Gastrocnemius medialis (tissue), 4 donors: ENCODE measurements at regions not wholly inside any gene's neighbourhood (a gene's known extent, or its start where the extent isn't known, plus 50 kb on each side); places are given as distances from the start of the nearest gene placed in this dataset.

ENCODE experiments used
- ATAC-seq, 2 donors: fragments of 150-250 bp; one replicate each; pipeline ENCODE4 v1.9.1; 2016
- DNase-seq, 2 donors: peaks; one replicate each; pipeline ENCODE4 v3.0.0-alpha.2; 2019
- H3K27ac ChIP-seq, 4 donors: fragments of 200-600 bp; sonication (generic); 1 replicate in 1 of 4; 2 replicates in 3 of 4; pipeline ENCODE4 v1.5.1; 2016 to 2018; ENCODE audit warnings: mild to moderate bottlenecking in 2 of 4, moderate library complexity in 1 of 4
- H3K27me3 ChIP-seq, 3 donors: fragments of 200-600 bp; sonication (generic) in 2 of 3; 1 replicate in 1 of 3; 2 replicates in 2 of 3; pipeline versions ENCODE4 v1.5.1 to v1.6.0; 2016 to 2019; ENCODE audit warnings: mild to moderate bottlenecking in 1 of 3, moderate library complexity in 1 of 3
- H3K36me3 ChIP-seq, 2 donors: fragments of 200-600 bp; sonication (generic) in 1 of 2; one replicate each; pipeline ENCODE4 v1.5.1; 2017 to 2018
- H3K4me1 ChIP-seq, 2 donors: fragments of 200-600 bp; sonication (generic) in 1 of 2; one replicate each; pipeline ENCODE4 v1.5.1; 2016 to 2017; ENCODE audit warnings: mild to moderate bottlenecking in 2 of 2
- H3K4me3 ChIP-seq, 4 donors: fragments of 200-600 bp; sonication (generic) in 3 of 4; 1 replicate in 1 of 4; 2 replicates in 3 of 4; pipeline ENCODE4 v1.5.1; 2016 to 2019; ENCODE audit warnings: mild to moderate bottlenecking in 2 of 4
- H3K9me3 ChIP-seq, 3 donors: fragments of 200-600 bp; sonication (generic) in 2 of 3; 1 replicate in 1 of 3; 2 replicates in 2 of 3; pipeline ENCODE4 v1.5.1; 2016 to 2019
- POLR2A ChIP-seq, 2 donors: fragments of 450-650 bp; IDR thresholded peaks; one replicate each; pipeline ENCODE4 v1.6.1; 2017; ENCODE audit warnings: antibody characterized with exemption in 2 of 2, mild to moderate bottlenecking in 2 of 2, moderate library complexity in 2 of 2
- in situ Hi-C, 4 donors: fragments of 200-750 bp; cut with MboI; loops; one replicate each; pipeline versions ENCODE4 v1.15.0 to v1.8.0; 2017; ENCODE audit warnings: low sequenced_read_pairs in 4 of 4
- intact Hi-C: fragments of 100-400 bp; cut with DNase I; formaldehyde crosslinking; loops from one replicate; pipeline ENCODE4 v1.15.1; 2023; ENCODE audit warnings: low total_unique reads
- TF ChIP-seq, protein P1 (sequence below), 5 experiments: fragments of 450-650 bp in 3 of 5; fragments of 200-600 bp in 2 of 5; sonication (generic) in 2 of 5; IDR thresholded peaks in 4 of 5; conservative IDR thresholded peaks in 1 of 5; 1 replicate in 4 of 5; 2 replicates in 1 of 5; pipeline ENCODE4 v1.5.1; 2016 to 2019; ENCODE audit warnings: antibody characterized with exemption in 5 of 5, mild to moderate bottlenecking in 3 of 5, moderate library complexity in 3 of 5

- H3K27ac ChIP-seq, result no peak overlapping the region
- no peaks in the 10 kb centered on the region for H3K9me3 ChIP-seq
- intact Hi-C loops (loop anchor here (10.0 kb wide), 1 partner anchor 107 kb away; no protein-coding TSS in a partner anchor), in situ Hi-C loops (no loop called here)
- no peak overlapping the region for H3K4me3 ChIP-seq
- DNase-seq (no peak), ATAC-seq (no peak)
- no peak for TF ChIP-seq POLR2A (IDR thresholded peaks at IDR 0.05)
- TF ChIP-seq, protein P1, sequence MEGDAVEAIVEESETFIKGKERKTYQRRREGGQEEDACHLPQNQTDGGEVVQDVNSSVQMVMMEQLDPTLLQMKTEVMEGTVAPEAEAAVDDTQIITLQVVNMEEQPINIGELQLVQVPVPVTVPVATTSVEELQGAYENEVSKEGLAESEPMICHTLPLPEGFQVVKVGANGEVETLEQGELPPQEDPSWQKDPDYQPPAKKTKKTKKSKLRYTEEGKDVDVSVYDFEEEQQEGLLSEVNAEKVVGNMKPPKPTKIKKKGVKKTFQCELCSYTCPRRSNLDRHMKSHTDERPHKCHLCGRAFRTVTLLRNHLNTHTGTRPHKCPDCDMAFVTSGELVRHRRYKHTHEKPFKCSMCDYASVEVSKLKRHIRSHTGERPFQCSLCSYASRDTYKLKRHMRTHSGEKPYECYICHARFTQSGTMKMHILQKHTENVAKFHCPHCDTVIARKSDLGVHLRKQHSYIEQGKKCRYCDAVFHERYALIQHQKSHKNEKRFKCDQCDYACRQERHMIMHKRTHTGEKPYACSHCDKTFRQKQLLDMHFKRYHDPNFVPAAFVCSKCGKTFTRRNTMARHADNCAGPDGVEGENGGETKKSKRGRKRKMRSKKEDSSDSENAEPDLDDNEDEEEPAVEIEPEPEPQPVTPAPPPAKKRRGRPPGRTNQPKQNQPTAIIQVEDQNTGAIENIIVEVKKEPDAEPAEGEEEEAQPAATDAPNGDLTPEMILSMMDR (IDR thresholded peaks at IDR 0.05 in 4 of 5, conservative IDR thresholded peaks at IDR 0.05 in 1 of 5), result no peak
- H3K36me3 ChIP-seq, result no peaks in the 10 kb centered on the region
- no peaks in the 10 kb centered on the region for H3K27me3 ChIP-seq
- no peaks in the 10 kb centered on the region for H3K4me1 ChIP-seq
Observed at GRCh38 chr4:20317424-20317985, 65.8 kb downstream of the SLIT2 start.

DNA sequence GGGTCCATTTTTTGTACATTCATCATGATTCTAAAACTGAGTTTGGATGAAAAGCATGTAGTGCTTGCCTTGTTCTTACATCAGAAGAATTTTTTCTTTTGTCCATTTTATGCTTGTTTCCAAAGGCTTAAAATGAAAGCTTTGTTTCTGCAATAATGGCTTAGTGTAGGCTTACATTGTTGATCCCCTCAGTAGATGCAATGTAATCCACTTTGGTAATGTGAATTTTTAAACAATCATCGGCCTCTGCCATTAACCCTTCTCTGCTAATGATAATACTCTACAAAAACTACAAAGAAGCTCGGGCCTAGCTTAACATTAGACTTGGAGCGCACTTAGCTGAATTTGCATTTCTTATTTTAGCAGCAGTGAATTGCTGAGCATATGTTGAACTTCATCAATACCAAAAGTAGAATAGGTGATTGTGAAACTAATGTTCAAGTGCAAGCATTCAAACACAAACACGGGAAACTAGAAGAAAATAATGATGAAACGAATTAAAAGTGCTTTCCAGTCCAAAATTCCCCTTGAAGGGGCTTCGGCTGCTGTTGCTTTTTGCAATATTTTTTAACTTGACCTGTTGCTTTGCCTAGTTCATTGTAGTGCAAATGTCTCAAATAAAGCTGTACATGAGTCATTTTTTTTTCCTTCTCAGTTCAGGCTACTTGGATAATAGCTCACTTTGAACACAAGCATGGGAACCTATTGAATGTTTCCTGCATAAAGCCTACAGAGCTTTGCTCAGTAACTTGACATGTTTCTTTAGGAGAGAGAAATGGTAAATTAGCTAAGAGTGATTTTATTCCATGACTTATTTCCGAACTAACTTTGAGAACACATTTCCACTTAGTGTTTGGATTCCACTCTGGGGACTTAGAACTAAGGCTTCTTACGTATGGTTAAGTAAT lies 66.5 kb downstream of the SLIT2 start:
- no peaks in the 10 kb centered on the region for H3K27me3 ChIP-seq
- H3K36me3 ChIP-seq, result no peaks in the 10 kb centered on the region
- no peak overlapping the region for H3K27ac ChIP-seq
- no peak for TF ChIP-seq POLR2A (IDR thresholded peaks at IDR 0.05)
- TF ChIP-seq, protein P1 (IDR thresholded peaks at IDR 0.05 in 4 of 5, conservative IDR thresholded peaks at IDR 0.05 in 1 of 5), result no peak
- in situ Hi-C loops (no loop called here), intact Hi-C loops (loop anchor here (10.0 kb wide), 1 partner anchor 107 kb away; no protein-coding TSS in a partner anchor)
- no peaks in the 10 kb centered on the region for H3K4me1 ChIP-seq
- DNase-seq, result no peak
- no peak for ATAC-seq
- no peaks in the 10 kb centered on the region for H3K9me3 ChIP-seq
- no peak overlapping the region for H3K4me3 ChIP-seq

DNA sequence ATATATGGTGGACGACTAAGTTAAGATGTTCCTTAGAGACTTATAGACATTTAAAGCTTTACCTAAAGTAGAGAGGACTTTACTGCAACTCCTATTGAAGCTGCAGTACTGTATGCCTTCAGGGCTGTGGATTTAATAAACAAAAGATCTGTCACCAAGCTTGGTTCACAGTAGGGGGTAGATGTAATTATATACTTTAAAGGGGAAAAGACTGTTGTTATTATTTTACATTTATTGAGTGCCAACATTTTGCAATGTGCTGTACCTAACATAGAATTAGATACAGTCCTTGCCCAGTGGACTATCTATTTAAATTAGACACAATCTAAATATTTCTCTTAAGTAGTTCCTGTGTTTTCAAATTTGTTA lies 67.2 kb downstream of the SLIT2 start:
- Histone ChIP-seq H3K36me3 (no peaks in the 10 kb centered on the region), H3K27me3 (no peaks in the 10 kb centered on the region)

GRCh38 chr4:20319825-20320612 lies 68.3 kb downstream of the SLIT2 start:
- H3K4me1 ChIP-seq, result no peaks in the 10 kb centered on the region
- intact Hi-C loops (loop anchor here (10.0 kb wide), 1 partner anchor 105 kb away; no protein-coding TSS in a partner anchor), in situ Hi-C loops (no loop called here)
- no peak for ATAC-seq
- no peak overlapping the region for H3K4me3 ChIP-seq
- H3K9me3 ChIP-seq, result no peaks in the 10 kb centered on the region
- TF ChIP-seq POLR2A (IDR thresholded peaks at IDR 0.05), result no peak
- TF ChIP-seq, protein P1 (IDR thresholded peaks at IDR 0.05 in 4 of 5, conservative IDR thresholded peaks at IDR 0.05 in 1 of 5), result no peak
- no peak overlapping the region for H3K27ac ChIP-seq
- H3K27me3 ChIP-seq, result no peaks in the 10 kb centered on the region
- H3K36me3 ChIP-seq, result no peaks in the 10 kb centered on the region
- DNase-seq, result no peak

More for the DNA sequence above, 67.2 kb downstream of the SLIT2 start:
- intact Hi-C loops, result loop anchor here (10.0 kb wide), 1 partner anchor 106 kb away; no protein-coding TSS in a partner anchor
- H3K27ac ChIP-seq, result no peak overlapping the region
- ATAC-seq (no peak), DNase-seq (no peak)
- in situ Hi-C loops, result no loop called here
- H3K9me3 ChIP-seq, result no peaks in the 10 kb centered on the region
- no peaks in the 10 kb centered on the region for H3K4me1 ChIP-seq
- TF ChIP-seq, protein P1 (IDR thresholded peaks at IDR 0.05 in 4 of 5, conservative IDR thresholded peaks at IDR 0.05 in 1 of 5), result no peak
- no peak for TF ChIP-seq POLR2A (IDR thresholded peaks at IDR 0.05)
- H3K4me3 ChIP-seq, result no peak overlapping the region
